Hindlimb muscle (tissue), 1 donor: ENCODE measurements at regions not wholly inside any gene's neighbourhood (a gene's known extent, or its start where the extent isn't known, plus 50 kb on each side); places are given as distances from the start of the nearest gene placed in this dataset.

Experiments used
- DNase-seq: peaks from one replicate; pipeline ENCODE4 v3.0.0-alpha.2; 2013

DNA sequence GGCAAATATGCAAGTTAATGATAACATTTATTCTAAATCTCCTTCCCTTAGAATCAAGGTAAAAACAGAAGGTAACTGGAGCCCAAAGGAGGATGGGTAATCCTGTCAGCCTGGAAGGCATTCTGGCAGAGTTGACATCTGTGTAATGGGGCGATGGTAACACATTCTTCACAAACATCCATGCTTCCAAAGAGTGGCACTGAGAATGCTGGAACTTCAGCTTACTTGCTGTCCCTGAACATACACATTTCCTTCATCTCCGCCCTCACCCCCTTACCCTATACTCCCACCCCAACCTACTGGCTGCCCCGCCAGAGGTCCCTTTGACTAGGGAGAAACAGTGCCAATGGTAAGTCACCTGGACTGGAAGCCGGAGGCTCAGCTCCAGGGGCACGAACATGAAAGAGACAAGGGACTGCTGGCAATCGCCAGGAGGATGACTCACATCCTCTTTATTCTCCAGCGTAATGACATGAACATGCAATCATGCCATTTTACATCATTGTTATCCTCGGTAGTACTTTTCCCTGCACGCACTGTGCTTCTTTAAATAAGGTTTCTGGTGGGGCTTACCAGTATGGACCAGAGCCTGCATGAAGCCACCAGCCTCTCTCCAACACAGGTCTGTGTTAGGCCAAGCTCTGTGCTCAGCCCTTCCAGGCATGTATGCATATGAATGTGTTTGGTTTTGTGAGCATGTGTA is 694.2 kb upstream of the TENM3 start:
- DNase-seq = no peak

- DNase-seq = no peak
These were observed 693.5 kb upstream of the TENM3 start for GRCh38 chr4:181549576-181550188.

- no peak for DNase-seq
These were observed 692.8 kb upstream of the TENM3 start for GRCh38 chr4:181550381-181550780.

DNA sequence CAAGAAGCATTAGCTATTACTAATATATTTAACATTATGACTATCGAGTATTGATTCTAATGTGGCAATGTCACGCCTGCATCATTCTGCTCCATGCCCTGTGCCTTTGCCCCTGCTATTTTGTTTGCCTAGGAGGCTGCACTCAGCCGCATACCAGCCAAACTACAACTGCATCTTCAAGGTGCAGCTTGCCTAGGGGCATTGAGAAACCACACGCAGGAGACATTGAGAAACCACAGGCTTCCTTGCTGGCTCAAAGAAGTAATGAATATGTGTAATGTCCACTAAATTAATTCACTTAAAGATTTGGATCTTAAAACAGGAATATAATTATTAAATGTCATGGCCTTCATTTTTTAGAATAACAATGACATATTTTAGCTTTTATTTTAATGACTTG is 683.6 kb upstream of the TENM3 start:
- no peak for DNase-seq

- DNase-seq = no peak
These were observed 680.8 kb upstream of the TENM3 start for GRCh38 chr4:181562399-181562798.

DNA sequence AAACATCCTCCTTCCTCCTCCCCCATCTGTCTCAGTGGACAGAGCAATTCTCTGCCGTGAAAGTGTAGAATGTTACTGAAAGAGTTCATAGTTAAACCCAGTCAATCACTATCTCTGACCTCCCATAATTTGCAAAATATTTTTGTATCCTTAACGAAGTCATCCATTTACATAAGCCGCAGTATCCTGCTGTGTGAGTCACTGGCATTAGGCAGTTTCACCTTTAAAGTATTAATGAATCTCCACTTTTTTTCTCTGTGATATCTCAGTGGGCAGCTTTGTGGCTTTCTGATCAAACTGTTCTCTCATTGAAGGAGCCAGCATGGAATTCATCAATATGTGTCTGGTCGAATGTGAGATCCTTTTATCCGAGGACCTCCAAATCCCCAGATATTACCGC is 678.6 kb upstream of the TENM3 start:
- no peak for DNase-seq

- DNase-seq = peak; percentile 53
These were observed 676.7 kb upstream of the TENM3 start for GRCh38 chr4:181566490-181566889.

DNA sequence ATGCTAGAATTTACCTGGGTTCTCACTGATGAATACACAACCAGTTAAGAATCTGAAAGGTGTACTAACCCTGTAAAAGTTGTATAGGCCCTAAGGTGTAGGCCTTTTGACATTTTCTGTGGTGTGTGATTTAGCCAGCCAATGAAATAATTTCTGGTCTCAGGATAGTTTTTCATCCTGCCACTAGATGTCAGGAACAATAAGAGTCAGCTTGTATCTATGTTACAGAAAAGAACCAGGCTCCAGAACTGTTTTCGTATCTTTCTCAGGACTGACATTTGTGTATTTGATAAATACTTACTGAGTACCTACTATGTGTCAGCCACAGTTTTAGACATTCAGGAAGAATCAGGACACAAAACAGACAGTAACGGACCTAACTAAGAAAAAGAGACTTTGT is 673.6 kb upstream of the TENM3 start:
- DNase-seq = peak; percentile 15

- peak; percentile 3 for DNase-seq
These were observed 664.3 kb upstream of the TENM3 start for GRCh38 chr4:181578911-181579310.

GRCh38 chr4:181579486-181579885 is 663.7 kb upstream of the TENM3 start:
- DNase-seq = no peak

DNA sequence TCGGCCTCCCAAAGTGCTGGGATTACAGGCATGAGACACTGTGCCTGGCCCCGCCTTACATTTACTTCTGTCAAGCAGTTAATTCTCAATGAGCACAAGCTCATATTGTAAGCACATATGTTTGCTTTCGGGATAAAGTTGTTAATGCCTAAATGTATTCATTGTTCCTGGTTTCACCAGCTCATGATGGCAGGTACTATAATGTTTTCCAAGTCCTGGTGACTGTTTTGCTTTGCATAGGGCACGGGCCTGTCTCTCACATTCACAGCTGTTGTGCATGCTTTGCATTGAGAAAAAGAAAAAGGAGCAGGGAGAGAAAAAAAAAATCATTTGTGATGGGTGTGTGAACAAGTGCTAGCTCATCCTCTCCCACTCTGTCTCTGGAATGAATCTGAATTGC is 661.2 kb upstream of the TENM3 start:
- no peak for DNase-seq

GRCh38 chr4:181582595-181582994 is 660.6 kb upstream of the TENM3 start:
- DNase-seq = no peak

DNA sequence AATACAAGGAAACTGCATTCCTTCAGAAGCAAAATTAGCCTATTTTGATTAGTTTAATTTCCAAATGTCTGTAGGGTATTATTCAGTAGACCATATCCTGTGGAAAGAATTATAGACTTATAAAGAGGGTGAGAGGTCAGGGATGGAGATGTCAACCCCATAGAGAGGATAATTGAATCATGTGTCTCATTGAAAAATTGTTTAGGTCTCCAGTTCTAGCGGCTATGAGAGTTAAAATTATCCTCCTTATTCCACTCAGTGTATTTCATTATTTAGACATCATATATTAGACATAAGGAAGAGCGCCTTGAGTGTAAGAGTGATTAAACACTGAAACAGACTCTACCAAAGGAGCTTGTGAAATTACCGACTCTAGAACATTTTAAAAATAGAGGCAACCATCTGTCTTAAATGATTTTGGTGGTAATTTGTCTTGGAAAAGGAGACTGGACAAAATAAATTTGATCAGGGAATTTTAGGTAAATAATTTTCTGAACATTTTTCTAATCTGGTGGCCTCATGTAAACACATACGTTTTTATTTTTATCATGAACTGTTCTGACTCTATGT is 654.4 kb upstream of the TENM3 start:
- no peak for DNase-seq

DNA sequence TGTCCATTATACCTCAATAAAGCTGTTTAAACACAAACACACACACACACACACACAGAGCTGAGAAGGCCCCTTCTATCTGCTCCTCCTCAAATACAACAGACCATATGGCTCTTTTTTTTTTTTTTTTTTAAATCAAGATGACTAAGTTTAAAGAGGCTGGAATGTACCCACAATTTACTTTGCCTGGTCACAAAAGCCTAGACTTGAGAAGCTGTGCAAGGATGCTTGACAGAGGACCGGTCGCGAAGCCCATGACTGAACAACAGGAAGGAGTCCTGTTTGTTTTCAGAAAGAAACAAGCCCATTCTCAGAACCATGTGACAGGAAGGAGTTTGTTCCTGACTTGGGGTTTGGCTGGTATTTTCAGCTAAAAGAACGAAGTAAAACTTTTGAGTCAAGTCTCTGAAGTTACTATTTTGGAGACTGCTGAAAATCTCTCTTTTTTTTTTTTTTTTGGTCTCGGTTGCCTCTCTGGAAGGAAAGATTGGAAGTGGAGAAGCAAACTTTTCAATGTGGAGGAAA is 650.9 kb upstream of the TENM3 start:
- no peak for DNase-seq

DNA sequence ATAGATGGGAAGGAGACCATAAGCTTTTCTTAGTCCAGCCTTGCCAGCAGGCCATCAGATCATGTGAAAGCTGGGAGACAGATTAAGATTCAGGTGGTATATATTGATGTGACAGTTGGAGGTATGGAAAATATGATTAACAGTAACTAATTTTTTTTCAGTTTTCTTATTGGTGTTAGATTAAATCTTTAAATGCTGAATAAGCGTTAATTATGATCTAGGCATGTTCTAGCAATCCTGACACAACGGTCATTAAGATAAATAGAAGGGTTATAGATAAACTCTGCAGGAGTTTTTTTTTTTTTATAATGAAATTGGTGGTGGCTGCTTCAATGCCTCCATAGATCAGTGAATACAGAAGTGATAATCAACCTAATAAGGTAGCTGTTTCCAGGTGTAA is 649.5 kb upstream of the TENM3 start:
- no peak for DNase-seq

- no peak for DNase-seq
These were observed 649.0 kb upstream of the TENM3 start for GRCh38 chr4:181594188-181594587.

- no peak for DNase-seq
These were observed 647.5 kb upstream of the TENM3 start for GRCh38 chr4:181595716-181596115.

DNA sequence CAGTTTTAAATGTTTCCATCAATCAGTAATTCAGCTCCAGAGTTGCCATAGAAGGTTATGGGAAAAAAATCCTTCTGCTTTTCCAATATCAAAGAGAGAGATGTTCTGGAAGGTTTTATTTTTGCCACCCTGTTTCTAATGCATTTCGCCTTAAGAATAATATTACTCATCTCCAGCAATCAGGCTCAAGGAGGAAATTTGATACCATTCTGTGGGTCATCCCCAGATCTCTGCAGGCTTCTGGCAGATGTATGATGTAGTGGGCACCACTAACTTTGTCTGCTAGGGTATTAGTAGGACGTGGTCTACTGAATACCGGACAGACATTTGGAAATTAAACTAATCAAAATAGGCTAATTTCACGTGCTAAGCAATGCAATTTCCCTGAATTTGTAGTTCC is 645.4 kb upstream of the TENM3 start:
- no peak for DNase-seq

- DNase-seq = no peak
These were observed 644.1 kb upstream of the TENM3 start for GRCh38 chr4:181599134-181599533.

- DNase-seq = no peak
These were observed 642.1 kb upstream of the TENM3 start for GRCh38 chr4:181601103-181601502.

DNA sequence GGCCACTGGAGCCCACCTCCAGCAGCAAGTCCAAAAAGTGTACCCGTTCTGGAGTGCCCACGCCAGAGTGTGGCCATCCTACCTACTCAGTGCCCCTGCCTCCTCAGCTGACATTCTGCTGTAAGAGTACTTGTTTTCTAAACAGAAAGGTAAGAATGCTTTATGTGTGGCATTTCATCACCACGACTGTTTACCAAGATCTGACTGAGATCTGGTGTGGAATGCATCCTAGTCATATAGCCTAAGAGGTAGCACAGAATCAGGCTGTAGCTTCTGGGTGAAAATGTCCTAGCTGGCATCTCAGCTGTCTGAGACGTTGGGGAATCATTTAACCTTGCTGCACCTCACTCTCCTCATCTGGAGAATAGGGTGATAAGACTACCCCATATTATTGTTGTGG is 638.7 kb upstream of the TENM3 start:
- no peak for DNase-seq

DNA sequence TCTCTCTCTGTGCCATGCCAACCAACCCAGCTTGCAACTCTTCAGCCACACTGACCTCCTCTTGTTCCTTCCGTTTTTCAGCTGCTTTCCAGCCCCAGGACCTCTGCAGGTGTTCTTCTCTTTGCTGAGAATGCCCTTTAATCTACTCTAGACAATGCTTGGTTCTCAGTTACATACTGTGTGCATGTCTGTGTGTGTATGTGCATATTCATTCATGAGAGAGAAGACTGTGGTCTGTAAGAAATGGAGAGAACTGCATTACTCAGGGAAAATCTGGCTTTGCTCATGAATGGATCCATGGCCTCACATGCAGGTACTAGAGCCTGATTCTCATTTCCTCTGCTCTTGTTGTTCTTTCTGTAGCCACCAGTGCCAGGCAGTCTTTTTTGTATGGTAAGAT is 636.9 kb upstream of the TENM3 start:
- DNase-seq = no peak

DNA sequence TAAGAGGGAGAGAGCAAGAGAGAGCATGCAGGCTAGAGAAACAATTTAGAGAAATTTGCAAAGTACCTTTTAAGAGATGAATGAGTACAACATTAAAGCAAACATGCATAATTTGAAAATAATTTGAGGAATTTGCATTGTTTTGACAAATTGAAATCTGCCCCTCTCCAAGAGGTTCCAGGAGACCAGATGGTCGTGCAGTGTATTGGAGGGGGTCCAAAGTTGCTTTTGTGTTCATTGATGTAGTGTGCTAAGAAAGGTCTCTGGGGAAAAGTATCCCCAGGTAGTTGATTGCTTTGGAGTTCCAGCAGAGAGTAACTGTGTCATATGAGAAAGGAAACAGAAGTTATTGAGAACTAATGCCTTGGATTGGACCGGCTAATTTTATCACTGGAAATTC is 635.0 kb upstream of the TENM3 start:
- DNase-seq = no peak

GRCh38 chr4:181611033-181611711 is 632.0 kb upstream of the TENM3 start:
- no peak for DNase-seq
